Neural progenitor cell (in vitro differentiated cells): ENCODE measurements at regions not wholly inside any gene's neighbourhood (a gene's known extent, or its start where the extent isn't known, plus 50 kb on each side); places are given as distances from the start of the nearest gene placed in this dataset.
A peak's percentile ranks its signal among the peaks of the same experiment; 100 is the strongest.

ENCODE experiments used
- DNase-seq: peaks from one replicate; pipeline ENCODE4 v3.0.0-alpha.2; 2016; ENCODE audit warnings: low spot score
- H2AFZ ChIP-seq: fragments of 200-600 bp; sonication (generic); replicated peaks from 2 replicates; pipeline ENCODE4 v1.6.1; 2016; ENCODE audit warnings: antibody characterized with exemption
- H3F3A ChIP-seq: fragments of 200-600 bp; sonication (generic); 2 replicates; pipeline ENCODE4 v1.6.1; 2016; ENCODE audit warnings: antibody characterized with exemption, low read depth
- H3K27ac ChIP-seq: fragments of 200-600 bp; sonication (generic); 2 replicates; pipeline ENCODE4 v1.5.1; 2016; ENCODE audit warnings: mild to moderate bottlenecking
- H3K27me3 ChIP-seq: fragments of 200-600 bp; sonication (generic); 2 replicates; pipeline ENCODE4 v1.6.1; 2016; ENCODE audit warnings: mild to moderate bottlenecking, moderate library complexity
- H3K36me3 ChIP-seq: fragments of 200-600 bp; sonication (generic); 2 replicates; pipeline ENCODE4 v1.5.1; 2016
- H3K4me1 ChIP-seq: fragments of 200-600 bp; sonication (generic); 2 replicates; pipeline ENCODE4 v1.6.1; 2016; ENCODE audit warnings: mixed run types
- H3K4me2 ChIP-seq: fragments of 200-600 bp; sonication (generic); 2 replicates; pipeline ENCODE4 v1.6.1; 2016
- H3K4me3 ChIP-seq: fragments of 200-600 bp; sonication (generic); 2 replicates; pipeline ENCODE4 v1.5.1; 2016
- H3K79me2 ChIP-seq: fragments of 200-600 bp; sonication (generic); 2 replicates; pipeline ENCODE4 v1.6.1; 2016; ENCODE audit warnings: low read depth
- H3K9ac ChIP-seq: fragments of 200-600 bp; sonication (generic); 2 replicates; pipeline ENCODE4 v1.6.1; 2016
- H3K9me3 ChIP-seq: fragments of 200-600 bp; sonication (generic); 2 replicates; pipeline ENCODE4 v1.5.1; 2016; ENCODE audit warnings: low read depth
- H4K20me1 ChIP-seq: fragments of 200-600 bp; sonication (generic); 2 replicates; pipeline ENCODE4 v1.6.1; 2016; ENCODE audit warnings: low read depth
- H3K27ac Mint-ChIP-seq: 3 replicates; pipeline ENCODE4 v1.8.0; 2021; ENCODE audit warnings: mixed read lengths
- H3K27me3 Mint-ChIP-seq: 2 replicates; pipeline ENCODE4 v1.8.0; 2022; ENCODE audit warnings: low read depth, mild to moderate bottlenecking, inconsistent platforms, moderate library complexity, mixed read lengths; ENCODE audit not compliant: insufficient read depth
- H3K36me3 Mint-ChIP-seq: 3 replicates; pipeline ENCODE4 v1.8.0; 2021; ENCODE audit warnings: mixed read lengths
- H3K4me1 Mint-ChIP-seq: 3 replicates; pipeline ENCODE4 v1.8.0; 2021; ENCODE audit warnings: mixed read lengths
- H3K4me3 Mint-ChIP-seq: 3 replicates; pipeline ENCODE4 v1.8.0; 2021; ENCODE audit warnings: mild to moderate bottlenecking, moderate library complexity, mixed read lengths
- H3K9me3 Mint-ChIP-seq: 3 replicates; pipeline ENCODE4 v1.8.0; 2020; ENCODE audit warnings: mixed read lengths
- EZH2 ChIP-seq: fragments of 200-600 bp; sonication (generic); IDR thresholded peaks from 2 replicates; pipeline ENCODE4 v1.6.1; 2017; ENCODE audit warnings: antibody characterized with exemption, mild to moderate bottlenecking, moderate library complexity
- EZH2phosphoT487 ChIP-seq: fragments of 200-600 bp; sonication (generic); IDR thresholded peaks from 2 replicates; pipeline ENCODE4 v1.6.1; 2017; ENCODE audit warnings: antibody characterized with exemption
- TF ChIP-seq, protein P1 (sequence below): fragments of 200-600 bp; sonication (generic); IDR thresholded peaks from 2 replicates; pipeline ENCODE4 v1.5.1; 2017; ENCODE audit warnings: antibody characterized with exemption, mild to moderate bottlenecking

DNA sequence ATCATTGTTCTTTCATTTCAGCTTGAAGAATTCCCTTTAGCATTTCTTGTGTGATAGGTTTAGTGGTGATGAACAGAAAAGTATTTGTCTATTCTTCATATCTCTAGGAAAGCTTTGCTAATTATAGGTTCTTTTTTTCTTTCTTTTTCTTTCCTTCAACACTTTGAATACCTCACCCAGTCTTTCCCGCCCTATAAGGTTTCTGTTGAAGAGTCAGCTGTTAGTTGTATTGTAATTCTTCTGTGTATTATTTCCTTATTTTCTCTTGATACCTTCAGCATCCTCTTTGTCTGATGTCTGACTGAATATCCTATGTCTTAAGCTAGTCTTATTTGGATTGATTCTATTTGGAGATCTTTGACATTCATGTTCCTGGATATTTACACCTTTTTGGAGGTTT is 1989.4 kb downstream of the PCDH9 start:
- no peak overlapping the region for H3K27ac ChIP-seq
- no peak overlapping the region for H3K4me2 ChIP-seq
- H3K4me1 ChIP-seq: no peaks in the 10 kb centered on the region
- Mint-ChIP-seq H3K4me1 (no peaks in the 10 kb centered on the region), H3K27ac (no peak overlapping the region), H3K36me3 (no peaks in the 10 kb centered on the region), H3K9me3 (peaks cover 14% of the 10 kb centered on the region), H3K4me3 (no peak overlapping the region), H3K27me3 (no peaks in the 10 kb centered on the region)
- H3K79me2 ChIP-seq: no peaks in the 10 kb centered on the region
- TF ChIP-seq, protein P1, sequence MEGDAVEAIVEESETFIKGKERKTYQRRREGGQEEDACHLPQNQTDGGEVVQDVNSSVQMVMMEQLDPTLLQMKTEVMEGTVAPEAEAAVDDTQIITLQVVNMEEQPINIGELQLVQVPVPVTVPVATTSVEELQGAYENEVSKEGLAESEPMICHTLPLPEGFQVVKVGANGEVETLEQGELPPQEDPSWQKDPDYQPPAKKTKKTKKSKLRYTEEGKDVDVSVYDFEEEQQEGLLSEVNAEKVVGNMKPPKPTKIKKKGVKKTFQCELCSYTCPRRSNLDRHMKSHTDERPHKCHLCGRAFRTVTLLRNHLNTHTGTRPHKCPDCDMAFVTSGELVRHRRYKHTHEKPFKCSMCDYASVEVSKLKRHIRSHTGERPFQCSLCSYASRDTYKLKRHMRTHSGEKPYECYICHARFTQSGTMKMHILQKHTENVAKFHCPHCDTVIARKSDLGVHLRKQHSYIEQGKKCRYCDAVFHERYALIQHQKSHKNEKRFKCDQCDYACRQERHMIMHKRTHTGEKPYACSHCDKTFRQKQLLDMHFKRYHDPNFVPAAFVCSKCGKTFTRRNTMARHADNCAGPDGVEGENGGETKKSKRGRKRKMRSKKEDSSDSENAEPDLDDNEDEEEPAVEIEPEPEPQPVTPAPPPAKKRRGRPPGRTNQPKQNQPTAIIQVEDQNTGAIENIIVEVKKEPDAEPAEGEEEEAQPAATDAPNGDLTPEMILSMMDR: no peak
- TF ChIP-seq EZH2: no peak
- TF ChIP-seq EZH2phosphoT487: no peak
- no peaks in the 10 kb centered on the region for H3K36me3 ChIP-seq
- no peaks in the 10 kb centered on the region for H3F3A ChIP-seq
- no peak for DNase-seq
- H3K9me3 ChIP-seq: no peaks in the 10 kb centered on the region
- H3K4me3 ChIP-seq: no peak overlapping the region
- no peaks in the 10 kb centered on the region for H3K27me3 ChIP-seq
- no peak overlapping the region for H2AFZ ChIP-seq
- H3K9ac ChIP-seq: no peak overlapping the region
- no peaks in the 10 kb centered on the region for H4K20me1 ChIP-seq

DNA sequence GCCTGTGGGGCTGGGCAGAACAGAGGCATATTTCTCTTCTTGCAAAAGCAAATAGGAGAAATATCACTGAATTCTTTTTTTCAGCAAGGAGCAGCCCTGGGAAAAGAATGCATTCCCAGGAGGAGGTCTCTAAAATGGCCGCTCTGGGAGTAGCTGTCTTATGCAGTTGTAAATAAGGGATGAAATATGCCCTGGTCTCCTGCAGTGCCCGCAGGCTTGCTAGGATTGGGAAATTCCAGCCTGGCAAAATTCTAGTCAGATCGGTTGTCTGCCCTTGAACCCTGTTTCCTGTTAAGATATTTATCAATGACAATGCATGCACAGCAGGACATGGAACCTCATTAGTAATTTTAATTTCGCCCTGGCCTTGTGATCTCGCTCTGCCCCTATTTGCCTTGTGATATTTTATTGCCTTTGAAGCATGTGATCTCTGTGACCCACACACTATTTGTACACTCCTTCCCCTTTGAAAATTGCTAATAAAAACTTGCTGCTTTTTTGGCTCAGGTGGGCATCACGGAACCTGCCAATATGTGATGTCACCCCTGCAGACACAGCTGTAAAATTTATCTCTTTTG is 1993.2 kb downstream of the PCDH9 start:
- Histone ChIP-seq H3K4me3 (no peak overlapping the region), H3K27me3 (no peaks in the 10 kb centered on the region), H3F3A (no peaks in the 10 kb centered on the region), H3K4me1 (no peaks in the 10 kb centered on the region), H3K4me2 (no peak overlapping the region), H2AFZ (no peak overlapping the region), H3K36me3 (no peaks in the 10 kb centered on the region), H3K9me3 (no peaks in the 10 kb centered on the region), H3K79me2 (no peaks in the 10 kb centered on the region), H3K27ac (no peak overlapping the region), H3K9ac (no peak overlapping the region), H4K20me1 (no peaks in the 10 kb centered on the region)
- Mint-ChIP-seq H3K9me3 (peaks cover 17% of the 10 kb centered on the region), H3K27ac (no peak overlapping the region), H3K27me3 (no peaks in the 10 kb centered on the region), H3K4me1 (no peaks in the 10 kb centered on the region), H3K36me3 (no peaks in the 10 kb centered on the region), H3K4me3 (no peak overlapping the region)
- DNase-seq: peak; percentile 3
- TF ChIP-seq, protein P1: no peak
- TF ChIP-seq EZH2phosphoT487: no peak
- TF ChIP-seq EZH2: no peak

DNA sequence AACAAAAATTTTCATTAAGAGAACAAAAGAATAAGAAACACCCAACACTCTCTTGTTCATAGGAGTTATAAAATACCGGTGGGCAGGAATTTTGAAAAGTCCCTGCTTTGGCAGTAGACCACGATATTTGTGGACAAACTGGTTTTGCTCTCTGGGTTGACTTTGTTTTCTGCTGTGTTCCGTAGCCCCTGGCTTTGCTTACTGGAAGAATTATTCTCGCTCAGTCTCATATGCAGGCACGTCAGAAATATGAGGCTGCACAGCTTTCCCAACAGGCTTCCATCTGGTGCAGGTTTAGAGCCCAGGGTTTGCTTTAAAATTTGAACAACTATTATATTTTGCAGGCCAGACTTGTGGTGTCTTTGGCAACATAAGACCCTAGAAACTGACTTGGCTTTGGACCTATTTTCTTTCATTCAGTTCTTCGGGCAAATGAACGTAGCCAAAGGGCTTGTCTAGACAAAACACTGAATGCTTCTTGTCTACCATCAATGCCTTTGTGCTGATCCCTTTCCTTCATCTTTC is 2012.6 kb downstream of the PCDH9 start:
- Mint-ChIP-seq H3K27me3 (no peaks in the 10 kb centered on the region), H3K9me3 (peaks cover 14% of the 10 kb centered on the region), H3K36me3 (no peaks in the 10 kb centered on the region), H3K4me1 (no peaks in the 10 kb centered on the region), H3K4me3 (no peak overlapping the region), H3K27ac (no peak overlapping the region)
- H3K4me3 ChIP-seq: no peak overlapping the region
- H3K36me3 ChIP-seq: no peaks in the 10 kb centered on the region
- no peak overlapping the region for H3K9ac ChIP-seq
- H3K4me2 ChIP-seq: no peak overlapping the region
- no peaks in the 10 kb centered on the region for H4K20me1 ChIP-seq
- H3K27ac ChIP-seq: no peak overlapping the region
- TF ChIP-seq EZH2phosphoT487 (no peak), EZH2 (no peak)
- TF ChIP-seq, protein P1: no peak
- DNase-seq: no peak
- H3K27me3 ChIP-seq: no peaks in the 10 kb centered on the region
- no peaks in the 10 kb centered on the region for H3K79me2 ChIP-seq
- H2AFZ ChIP-seq: peak overlapping the region; percentile 42
- H3F3A ChIP-seq: no peaks in the 10 kb centered on the region
- H3K9me3 ChIP-seq: no peaks in the 10 kb centered on the region
- no peaks in the 10 kb centered on the region for H3K4me1 ChIP-seq
